HG03025 (cell line): ENCODE measurements at regions not wholly inside any gene's neighbourhood (a gene's known extent, or its start where the extent isn't known, plus 50 kb on each side); places are given as distances from the start of the nearest gene placed in this dataset.
"Not testable (repeated sequence)": the region's sequence is repeated elsewhere in the genome, so short reads cannot be mapped to it uniquely, and the experiment has no call there.

ENCODE experiments used
- ATAC-seq: cut with Tn5 transposase; IDR thresholded peaks from one replicate; pipeline ENCODE4 v1.9.1; 2021; ENCODE audit warnings: mild to moderate bottlenecking, moderate library complexity; ENCODE audit not compliant: unreplicated experiment, low FRiP score

DNA sequence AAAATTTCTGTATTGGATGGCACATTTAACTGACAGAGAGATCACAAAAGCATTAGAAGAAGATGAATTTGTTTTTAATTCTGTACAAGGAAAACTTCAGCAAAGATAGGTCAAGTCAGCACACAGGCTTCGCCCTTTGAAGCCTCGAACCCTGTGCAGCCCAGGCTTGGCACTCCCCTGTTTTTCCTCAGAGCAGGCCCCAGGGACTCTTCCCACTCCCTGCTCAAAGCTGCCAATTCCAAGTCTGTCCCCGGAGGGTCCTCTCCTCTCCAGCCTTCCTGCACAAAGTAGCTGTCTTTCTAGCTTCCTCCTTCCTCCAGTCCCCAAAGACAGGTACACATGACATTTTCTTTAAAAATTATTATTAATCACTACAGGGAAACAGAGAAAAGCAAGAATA is 466.3 kb downstream of the PPARGC1A start:
- no peak for ATAC-seq

DNA sequence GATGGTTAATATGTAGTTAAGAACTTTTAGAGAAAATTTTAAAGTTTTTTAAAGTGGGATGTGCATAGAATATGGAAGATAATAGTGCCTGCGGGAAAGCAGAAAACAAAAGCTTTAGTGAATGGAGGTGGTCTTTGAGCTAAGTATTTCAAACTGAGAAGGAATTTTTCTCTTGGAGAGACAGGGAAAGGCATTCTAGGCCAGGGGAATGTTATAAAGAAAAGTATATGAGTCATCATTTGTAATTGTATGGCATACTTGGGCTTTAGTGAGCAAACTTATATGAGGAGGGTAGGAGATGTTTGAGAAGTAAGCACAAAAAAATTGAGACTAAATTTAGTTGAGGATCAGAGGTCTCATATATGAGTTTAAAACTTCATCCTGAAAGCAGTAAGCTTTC is 467.0 kb downstream of the PPARGC1A start:
- ATAC-seq = no peak

DNA sequence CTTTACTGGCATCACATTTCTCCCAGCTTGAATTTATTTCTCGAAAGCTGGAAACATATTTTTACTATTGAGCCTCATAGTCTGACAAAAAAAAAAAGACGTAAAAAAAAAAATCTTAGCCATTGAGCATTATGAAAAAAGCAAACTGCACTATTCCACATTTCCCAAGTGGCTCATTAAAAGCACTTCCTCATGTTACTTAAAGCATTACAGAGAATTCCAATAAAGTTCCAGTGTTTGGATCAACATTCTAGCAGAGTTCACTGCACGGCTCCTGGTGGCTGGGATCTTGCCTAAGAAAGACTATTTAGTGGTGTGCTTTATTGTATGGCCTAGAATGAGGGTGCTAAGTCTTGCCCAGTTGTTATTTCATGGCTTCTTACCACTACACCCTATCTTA is 476.2 kb downstream of the PPARGC1A start:
- no peak for ATAC-seq

DNA sequence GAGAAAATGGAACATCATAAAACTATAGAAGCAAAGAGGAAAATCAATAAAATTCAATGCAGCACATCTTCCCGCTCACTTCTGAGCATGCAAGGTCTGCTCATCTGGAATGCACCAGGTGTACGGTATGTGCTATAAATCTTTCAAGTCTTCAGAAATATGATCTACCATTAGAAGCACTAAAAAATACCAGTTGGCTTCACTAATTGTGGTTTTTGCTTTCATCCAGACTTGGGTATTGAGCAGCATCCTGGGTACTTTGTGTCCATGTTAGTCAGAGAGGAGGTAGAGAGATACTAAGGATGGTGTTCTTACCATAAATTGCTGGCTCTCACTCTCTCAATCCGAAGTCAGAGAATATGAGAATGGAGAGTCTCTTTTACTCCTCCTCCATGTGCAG is 477.1 kb downstream of the PPARGC1A start:
- no peak for ATAC-seq

DNA sequence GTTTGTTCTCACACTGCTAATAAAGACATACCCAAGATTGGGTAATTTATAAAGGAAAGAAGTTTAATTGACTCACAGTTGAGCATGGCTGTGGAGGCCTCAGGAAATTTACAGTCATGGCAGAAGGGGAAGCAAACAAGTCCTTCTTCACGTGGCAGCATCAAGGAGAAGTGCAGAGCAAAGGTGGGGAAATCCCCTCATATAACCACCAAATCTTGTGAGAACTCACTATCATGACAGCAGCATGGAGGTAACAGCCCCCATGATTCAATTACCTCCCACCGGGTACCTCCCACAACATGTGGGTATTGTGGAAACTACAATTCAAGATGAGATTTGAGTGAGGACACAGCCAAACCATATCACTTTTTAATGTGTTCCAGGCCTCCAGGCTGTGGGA is 480.9 kb downstream of the PPARGC1A start:
- not testable (repeated sequence) for ATAC-seq

DNA sequence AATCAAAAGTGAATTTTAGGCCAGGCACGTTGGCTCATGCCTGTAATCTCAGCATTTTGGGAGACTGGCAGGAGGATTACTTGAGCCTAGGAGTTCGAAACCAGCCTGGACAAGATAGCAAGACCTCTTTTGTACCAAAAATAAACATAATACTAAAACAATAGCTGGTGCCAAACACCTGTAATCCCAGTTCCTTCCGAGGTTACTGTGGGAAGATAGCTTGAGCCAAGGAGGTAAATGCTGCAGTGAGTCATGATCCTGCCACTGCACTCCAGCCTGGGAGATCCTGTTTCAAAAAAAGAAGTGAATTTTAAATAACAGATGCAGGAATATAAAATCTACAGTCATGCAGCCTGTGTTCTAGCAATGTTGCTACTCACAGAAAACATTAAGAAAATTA is 488.3 kb downstream of the PPARGC1A start:
- ATAC-seq = no peak

DNA sequence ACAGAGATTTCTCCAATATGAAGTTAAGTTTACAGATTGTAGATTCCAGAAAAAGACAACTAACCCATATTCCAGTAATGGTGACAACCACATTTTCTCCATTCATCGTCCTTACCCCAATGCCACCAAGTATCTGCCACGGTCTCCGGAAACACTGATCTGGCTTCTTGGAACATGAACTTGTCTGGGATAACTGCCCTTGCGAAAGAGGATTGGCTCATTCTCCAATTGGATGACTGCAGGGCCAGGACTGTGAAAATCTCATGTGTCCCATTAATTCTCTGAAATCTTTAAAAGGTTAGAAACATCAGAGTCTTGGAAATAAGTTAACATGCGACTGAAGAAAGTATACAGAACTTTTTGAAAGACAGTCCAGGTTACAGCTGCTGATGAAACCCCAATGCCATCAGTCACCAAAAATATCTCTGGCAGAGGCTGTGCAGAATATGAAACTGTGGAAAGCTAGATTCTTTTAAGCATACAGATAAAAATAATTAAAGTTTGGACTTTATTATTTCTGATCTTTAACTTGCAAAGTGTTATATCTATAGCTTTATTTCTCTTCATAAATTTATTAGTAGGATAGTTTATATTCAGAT is 496.9 kb downstream of the PPARGC1A start:
- no peak for ATAC-seq

DNA sequence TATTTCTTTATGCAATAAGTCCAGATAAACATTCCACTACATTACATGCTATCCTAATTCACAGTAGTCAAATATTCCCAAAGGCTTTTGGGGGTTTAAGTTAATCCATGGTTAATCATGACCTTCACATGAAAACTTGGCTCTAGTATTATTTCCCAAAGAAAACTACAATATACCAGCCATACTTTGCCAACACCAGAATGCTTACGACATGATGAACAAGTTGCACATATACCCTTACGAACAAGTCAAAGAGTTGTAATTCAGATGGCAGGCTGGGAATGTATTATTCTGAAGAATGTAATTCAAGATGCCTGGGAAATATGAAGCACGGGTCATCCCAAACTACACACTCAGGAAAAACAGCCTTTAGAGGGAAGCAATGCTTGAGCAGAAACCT is 499.6 kb downstream of the PPARGC1A start:
- ATAC-seq = no peak

DNA sequence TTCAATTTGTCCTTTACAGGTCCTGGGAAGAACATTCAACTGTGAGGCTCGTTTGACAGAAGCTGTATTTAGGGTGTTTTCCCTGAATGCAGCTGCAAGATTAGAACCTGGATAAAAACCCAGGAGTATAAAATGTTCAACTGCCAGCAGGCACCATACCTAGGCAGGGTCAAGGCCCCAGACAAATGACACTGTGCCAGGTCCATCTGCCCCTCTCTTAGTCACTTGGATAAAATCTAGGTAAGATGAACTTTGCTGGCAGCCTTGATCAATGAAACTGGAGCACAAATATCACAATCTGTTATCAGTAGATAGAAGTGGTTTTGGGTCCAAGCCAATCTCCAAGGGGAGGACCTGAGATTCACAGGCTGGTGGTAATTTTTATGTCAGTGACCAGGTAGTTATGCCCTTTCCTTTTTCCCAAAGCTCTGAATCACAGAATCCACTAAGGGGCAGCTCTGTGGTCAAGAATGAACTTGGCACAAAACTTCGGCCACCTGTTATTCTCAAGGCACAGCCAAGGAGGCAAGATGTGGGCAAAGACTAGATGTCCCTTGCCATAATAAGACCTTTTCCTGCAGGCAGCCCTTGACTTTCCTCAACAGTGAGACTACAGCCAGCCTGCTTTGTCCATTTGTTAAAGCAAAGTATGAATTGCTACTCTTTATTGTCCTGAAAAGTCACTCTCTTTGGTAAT is 501.0 kb downstream of the PPARGC1A start:
- ATAC-seq = no peak

DNA sequence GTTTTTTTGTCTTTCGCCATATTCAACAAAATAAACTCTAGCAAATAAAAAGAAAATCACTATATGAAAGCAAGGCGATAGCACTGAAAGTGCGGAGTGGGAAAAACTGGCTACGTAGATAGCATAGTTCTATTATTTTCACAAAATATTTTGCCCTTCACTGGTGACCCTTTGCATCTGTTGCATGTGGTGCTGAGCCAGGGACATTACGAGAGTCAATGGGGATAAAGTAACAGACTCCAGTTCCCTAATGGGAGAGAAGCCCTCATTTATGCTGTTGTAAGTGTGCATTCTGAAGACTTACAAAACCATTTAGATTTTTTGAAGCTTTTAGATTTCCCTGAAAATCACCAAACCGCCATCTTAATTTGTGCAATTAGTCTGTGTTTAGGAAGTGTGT is 501.6 kb downstream of the PPARGC1A start:
- no peak for ATAC-seq

DNA sequence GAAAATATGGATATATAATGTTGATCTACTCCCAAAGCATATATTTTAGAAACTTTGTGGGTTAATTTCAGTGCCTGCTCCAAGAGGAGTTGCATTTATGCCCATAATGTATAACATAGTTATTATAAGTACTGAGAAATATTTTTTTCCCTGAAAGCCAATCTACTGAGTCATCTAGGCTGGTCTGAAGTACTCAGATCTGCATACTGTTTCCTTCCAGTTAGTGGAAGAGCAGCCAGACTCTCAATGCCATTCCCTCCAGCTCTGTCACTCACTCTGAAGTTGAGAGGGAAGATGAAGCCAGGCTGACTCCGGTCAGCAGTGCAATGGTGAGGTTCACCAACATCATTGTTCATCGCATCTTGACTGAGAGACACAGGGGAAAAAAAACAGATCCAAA is 505.1 kb downstream of the PPARGC1A start:
- ATAC-seq = no peak

DNA sequence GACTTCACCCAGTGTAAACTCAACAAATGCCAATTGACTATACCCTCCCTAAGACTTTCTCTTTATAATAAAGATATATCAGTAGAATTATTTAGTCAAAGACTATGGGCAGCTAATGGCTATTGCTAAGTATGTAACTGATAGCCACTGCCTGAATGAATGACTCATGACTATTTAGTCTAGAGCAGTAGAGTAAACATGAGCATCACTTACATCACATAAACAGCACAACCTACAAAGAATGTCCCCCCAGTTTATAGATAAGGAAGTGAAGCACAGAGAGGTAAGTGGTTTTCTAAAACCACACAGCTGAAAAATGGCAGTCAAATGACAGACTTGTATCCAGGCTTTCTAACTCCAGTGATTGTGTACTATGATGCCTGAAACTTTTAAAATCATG is 507.0 kb downstream of the PPARGC1A start:
- no peak for ATAC-seq

DNA sequence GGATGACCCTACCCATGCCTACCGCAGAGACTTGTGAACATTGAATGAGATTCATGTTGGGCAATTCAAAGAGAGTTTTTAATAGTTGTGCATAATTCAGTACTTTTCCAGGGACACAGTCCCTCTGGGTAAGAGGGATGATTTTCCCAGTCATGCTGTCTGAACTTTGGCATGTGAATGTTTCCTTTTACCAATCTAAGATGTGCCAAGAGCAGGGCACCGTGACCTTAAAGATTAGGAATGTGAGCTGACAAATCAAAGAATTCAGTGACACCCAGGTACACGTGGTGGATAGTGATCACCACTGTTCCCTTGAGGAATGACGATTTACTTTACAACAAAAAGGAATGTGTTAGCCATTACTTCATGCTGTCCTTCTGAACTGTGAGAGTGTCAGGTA is 515.6 kb downstream of the PPARGC1A start:
- ATAC-seq = no peak

DNA sequence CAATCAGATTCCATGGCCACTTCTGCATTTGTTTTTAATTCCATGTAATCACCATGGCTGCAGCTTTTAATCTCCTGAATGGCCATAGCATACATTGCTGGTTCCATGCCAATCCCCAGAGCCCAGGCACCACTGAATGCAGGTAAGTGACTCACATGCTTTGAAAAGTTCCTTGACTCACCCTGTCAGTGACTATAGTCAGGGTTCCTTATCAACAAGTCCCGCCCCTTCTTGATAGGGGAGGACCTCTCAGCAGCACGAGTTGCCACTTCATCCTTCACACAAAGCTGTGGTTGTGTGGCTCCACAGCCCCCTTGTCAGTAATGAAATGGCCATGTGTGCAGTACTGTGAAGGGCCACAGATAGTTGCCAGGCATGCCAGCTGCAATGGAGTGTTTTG is 516.6 kb downstream of the PPARGC1A start:
- no peak for ATAC-seq

DNA sequence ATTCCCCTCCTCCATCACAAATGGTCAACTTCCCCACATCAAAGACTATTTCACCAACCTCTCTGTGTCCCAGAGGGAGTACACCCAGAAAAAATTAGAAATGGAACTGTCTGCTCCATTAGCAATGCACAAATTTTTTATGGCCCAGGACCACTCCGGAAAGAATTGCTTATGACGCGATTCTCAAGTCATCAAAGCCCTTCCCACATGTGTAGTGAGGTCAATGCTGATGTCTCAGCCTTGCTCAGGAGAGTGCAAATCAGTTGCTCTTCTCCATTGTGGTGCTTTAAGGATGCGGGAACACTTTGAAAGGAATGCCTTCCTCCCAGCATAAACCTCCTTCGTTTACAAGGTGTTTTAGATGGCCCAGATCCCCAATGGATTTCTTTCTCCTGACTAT is 518.3 kb downstream of the PPARGC1A start:
- no peak for ATAC-seq

DNA sequence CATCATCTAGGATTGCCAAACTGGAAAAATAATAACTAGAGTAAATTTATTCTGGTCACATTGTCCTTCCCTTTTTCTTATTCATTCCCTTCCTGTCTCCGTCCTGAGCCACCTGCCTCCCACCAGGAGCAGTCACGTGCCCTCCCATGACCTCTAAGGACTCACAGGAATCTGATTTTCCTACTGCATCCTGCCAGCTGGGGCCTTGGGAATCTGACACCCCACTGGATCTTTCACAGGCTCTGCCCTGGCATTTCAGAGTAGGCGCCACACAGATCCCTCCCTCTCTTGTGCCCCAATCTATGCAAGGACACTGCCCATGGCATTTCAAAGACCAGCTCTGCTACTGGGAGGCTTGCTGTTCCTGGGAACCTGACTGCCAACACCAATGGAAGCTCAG is 520.5 kb downstream of the PPARGC1A start:
- ATAC-seq = no peak

DNA sequence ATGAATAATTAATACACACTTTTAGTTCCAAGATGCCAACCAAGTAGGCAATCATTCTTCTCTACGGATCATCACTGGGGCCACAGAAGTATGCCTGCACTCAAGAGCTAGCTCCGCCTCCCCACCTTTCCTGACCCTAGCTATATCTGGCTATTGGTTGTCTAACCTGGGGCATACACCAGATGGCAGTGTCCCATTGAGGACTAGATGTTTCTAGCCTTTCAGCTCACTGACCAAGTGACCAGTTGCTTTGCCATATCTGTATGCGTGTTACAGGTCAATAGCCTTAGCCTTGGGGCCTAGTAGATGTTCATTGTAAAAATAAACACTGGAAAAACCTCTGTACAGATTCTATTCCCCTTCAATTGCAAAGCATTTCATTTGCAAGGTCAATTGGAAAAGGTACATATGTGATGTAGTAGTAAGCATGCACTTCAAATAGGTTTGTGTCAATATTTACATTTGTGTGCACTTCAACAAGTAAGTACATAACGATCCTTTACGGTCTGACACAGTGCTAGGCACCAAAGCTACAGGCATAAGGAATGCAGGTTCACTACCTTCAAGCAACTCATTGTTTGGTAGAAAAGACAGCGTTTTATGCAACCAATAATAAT is 521.7 kb downstream of the PPARGC1A start:
- ATAC-seq = no peak

DNA sequence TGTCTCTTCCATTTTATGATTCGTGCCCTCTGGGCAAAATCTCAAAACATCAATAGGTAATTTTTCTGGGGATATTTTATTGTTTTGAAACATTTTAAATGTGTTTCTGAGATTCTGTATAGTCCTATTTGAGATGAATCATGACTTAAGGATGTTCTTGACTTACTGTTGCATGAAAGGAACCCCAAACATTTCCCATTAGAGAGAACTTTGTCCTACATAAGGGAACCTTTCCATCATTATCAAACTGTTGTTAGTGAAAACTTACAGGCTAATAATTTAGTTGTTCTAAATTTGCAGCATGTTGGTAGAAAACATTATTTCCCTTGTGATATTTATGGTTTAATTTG is 523.3 kb downstream of the PPARGC1A start:
- no peak for ATAC-seq

DNA sequence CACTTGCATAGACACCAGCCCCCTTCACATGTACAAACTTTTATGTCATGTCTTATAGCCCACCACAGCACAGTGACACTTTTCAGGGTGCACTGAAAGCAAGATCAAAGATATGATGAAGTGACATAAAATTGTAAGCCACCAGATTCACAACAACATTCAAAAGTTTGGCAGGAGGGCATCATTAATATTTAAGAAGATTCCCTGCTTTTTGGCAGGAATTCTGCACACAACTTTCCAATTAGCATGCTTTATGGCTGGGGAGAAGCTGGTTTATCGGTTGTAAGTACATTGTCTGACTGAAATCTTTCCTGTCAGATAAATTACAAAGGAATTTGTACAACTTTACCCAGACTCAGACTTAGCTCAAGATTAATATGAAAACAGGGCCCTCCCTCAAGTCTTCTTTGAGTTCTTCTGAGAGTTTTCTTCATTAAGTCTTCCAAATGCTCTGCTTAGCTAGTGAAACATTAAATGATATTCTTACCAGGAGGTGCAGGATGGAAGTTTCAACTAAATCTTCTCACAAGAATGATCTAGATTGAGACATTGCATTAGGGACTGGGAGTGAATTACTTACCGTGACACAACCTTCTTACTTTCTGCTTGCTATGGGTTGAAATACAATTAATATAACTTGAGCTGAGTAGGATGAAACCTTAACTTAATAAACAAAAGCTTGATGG is 523.8 kb downstream of the PPARGC1A start:
- ATAC-seq = no peak

DNA sequence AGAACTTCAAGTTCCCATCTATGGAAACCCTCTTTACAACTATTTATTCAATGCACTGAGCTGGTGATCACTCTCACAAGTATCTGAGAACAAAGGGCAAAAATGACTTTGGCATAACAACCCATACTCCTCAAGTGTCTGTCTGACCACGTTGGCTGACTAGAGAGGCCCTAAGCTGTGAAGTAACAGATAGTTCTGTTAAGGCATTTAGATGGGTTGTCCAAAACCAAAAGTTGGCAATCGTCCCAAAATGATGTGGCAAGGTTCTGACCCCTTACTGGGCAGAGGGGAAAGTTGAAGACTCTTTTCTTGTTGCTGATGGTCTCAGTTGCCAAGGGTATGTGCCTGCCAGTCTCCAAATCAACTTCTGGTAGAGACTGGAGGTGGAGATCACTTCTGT is 524.8 kb downstream of the PPARGC1A start:
- no peak for ATAC-seq

DNA sequence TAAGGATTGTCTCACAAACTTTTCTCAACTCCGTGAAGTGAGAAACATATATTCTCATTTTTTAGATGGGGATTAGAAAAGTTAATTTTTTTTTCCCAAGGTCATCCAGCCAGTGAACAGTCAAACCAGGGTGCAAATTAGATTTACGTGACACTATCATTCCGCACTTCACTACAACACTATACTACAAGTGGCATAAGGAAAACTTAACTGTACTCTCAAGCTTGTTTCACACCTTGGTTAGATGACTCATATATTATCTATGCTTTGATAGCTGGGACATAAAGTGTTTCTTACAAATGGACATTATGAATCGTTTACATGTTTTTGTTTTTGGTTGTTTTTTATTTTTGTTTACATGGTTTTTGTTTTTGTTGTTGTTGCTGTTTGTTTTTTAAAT is 525.7 kb downstream of the PPARGC1A start:
- ATAC-seq = no peak

DNA sequence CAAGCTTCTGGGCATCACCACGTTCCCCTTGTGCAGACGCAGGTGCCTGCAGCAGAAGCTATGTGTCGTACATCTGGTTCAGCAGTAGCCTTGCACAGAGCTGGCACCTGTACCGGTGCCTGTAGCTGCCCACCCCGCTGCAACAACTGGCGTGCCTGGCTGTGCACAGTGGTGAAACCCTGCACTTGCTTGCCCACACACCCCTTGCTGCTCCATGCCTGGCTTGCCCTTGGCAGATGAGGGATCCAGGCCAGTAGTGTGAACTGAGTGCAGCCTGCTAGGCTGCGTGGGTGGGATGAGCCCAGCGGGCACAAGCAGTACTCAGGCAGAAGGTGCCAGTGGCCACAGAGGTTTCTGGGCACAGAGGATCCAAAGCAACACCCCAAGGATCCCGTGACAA is 528.4 kb downstream of the PPARGC1A start:
- ATAC-seq = no peak
